ENCODE measurements at regions not wholly inside any gene's neighbourhood (a gene's known extent, or its start where the extent isn't known, plus 50 kb on each side); places are given as distances from the start of the nearest gene placed in this dataset.

DNA sequence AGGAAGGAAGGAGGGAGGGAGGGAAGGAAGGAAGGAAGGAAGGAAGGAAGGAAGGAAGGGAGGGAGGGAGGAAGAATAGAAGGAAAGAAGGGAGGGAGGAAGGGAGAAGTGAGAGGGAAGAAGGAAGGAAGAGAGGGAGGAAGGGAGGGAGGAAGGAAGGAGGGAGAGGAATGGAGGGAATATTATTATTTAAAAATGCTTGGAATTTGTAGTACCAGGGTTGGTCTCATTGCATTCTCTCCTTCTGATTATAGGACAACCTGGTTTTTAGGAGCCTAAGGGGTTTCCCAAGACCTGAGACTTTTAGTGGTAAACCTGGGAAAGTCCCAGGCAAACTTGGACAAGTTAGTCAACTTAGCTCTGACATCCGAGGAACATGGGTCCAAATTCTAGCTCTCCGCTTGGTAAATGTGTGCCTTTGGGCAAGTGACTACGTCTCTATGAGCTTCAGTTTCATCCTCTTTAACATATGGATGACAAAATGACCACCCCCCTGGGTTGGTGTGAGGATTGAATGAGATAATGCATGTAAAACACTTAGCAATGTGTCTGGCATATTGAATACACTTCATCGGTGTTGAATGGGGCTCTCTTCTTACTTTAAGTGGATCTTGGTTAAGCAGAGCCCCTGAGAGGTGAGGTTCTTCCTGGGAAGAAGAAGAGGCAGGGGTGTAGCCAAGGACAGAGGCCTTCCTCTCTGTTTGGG is 690.7 kb upstream of the TBX3 start:
- TF ChIP-seq CTCF (IDR thresholded peaks at IDR 0.05) (no peak), POLR2A (IDR thresholded peaks at IDR 0.05) (no peak)
